ENCODE measurements at regions not wholly inside any gene's neighbourhood (a gene's known extent, or its start where the extent isn't known, plus 50 kb on each side); places are given as distances from the start of the nearest gene placed in this dataset.

DNA sequence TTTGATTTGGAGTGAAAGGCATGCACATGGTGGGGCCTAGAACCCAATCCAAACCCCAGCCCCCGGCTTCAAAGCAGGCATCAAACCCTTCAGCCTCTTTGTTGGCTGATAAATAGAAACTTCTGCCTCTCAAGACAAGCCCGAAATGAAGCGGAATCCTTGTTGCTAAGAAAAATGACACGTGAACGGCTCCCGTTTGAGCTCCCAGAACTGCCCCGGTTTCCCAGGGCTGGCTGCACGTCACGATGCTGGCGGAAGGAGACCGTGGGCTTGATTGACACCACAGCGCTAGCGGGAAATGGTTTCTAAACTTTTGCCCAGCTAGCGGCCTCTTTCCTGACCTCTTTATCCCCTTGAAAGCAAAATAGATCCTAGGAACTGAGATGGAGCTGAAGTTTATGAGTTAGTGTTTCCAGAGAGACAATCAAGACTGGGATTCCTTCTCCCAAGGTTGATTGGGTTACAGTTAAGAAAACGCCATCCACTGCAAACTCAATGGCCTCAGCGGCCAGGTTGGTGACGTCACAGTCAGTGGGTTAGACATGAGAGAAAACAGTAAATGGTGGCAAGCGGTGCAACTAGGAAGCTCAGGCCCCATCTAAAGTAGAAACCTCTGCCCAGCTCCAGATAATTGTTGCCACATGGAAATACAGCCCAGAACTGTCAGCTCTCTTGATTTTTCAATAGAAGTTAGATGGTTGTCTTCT lies 117.0 kb downstream of the ANKRD60 start:
- no peaks in the 10 kb centered on the region for H3K4me1 ChIP-seq
- H3K27me3 ChIP-seq: no peaks in the 10 kb centered on the region
- H3K9me3 ChIP-seq: peaks cover 0 to 4% of the 10 kb centered on the region in 2 donors
- peak overlapping the region; percentile 64 to 69 for H3K27ac ChIP-seq
- TF ChIP-seq POLR2AphosphoS5 (IDR thresholded peaks at IDR 0.05) (no peak), POLR2A (IDR thresholded peaks at IDR 0.05) (no peak)
- TF ChIP-seq, protein P1, sequence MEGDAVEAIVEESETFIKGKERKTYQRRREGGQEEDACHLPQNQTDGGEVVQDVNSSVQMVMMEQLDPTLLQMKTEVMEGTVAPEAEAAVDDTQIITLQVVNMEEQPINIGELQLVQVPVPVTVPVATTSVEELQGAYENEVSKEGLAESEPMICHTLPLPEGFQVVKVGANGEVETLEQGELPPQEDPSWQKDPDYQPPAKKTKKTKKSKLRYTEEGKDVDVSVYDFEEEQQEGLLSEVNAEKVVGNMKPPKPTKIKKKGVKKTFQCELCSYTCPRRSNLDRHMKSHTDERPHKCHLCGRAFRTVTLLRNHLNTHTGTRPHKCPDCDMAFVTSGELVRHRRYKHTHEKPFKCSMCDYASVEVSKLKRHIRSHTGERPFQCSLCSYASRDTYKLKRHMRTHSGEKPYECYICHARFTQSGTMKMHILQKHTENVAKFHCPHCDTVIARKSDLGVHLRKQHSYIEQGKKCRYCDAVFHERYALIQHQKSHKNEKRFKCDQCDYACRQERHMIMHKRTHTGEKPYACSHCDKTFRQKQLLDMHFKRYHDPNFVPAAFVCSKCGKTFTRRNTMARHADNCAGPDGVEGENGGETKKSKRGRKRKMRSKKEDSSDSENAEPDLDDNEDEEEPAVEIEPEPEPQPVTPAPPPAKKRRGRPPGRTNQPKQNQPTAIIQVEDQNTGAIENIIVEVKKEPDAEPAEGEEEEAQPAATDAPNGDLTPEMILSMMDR (IDR thresholded peaks at IDR 0.05): no peak
- H3K36me3 ChIP-seq: no peaks in the 10 kb centered on the region
- intact Hi-C loops (cut with DNase I; ENCODE audit: low total_unique reads): loop anchor here (1.0 kb wide), 1 partner anchor 20 kb away; no protein-coding TSS in a partner anchor
- H3K4me3 ChIP-seq: no peak overlapping the region
- DNase-seq (ENCODE audit: low spot score in 2 of 2): no peak

DNA sequence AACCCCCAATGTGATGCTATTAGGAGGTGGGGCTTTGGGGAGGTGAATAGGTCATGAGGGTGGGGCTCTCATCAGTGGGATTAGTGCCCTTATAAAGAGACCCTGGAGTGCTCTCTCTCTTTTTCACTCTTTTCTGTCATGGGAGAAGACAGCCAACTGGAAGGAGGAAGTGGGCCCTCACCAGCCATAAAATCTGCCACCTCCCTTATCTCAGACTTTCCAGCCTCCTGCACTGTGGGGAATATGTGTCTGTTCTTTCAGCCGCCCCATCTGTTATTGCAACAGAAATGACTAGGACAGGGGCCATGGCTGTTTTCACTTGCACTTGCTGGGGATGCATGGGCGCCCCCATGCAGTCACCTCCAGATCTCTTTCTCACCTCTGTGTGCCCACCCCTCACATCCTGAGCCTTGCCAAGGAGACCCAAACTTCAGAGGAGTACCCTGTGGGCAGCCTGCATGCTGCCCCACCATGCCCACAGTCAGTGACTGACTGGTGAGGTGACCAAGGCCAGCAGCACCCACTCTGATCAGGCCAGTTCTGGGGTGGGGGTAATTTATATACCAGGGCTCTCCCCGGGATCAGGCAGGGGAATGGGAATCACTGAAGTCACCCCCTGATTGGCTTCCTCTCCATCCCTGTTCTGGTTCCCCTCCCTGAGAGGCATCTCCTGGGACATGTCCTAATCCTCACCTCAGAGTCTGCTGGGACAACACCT lies 118.4 kb downstream of the ANKRD60 start:
- Histone ChIP-seq H3K27ac (no peak overlapping the region), H3K4me3 (no peak overlapping the region), H3K36me3 (no peaks in the 10 kb centered on the region), H3K9me3 (peaks cover 0 to 4% of the 10 kb centered on the region in 2 donors), H3K27me3 (no peaks in the 10 kb centered on the region), H3K4me1 (no peaks in the 10 kb centered on the region)
- TF ChIP-seq POLR2AphosphoS5 (IDR thresholded peaks at IDR 0.05) (no peak), POLR2A (IDR thresholded peaks at IDR 0.05) (no peak)
- TF ChIP-seq, protein P1 (IDR thresholded peaks at IDR 0.05): no peak
- no peak for DNase-seq (ENCODE audit: low spot score in 2 of 2)
- intact Hi-C loops (cut with DNase I; ENCODE audit: low total_unique reads): loop anchor here (10.0 kb wide), 1 partner anchor 1185 kb away; no protein-coding TSS in a partner anchor

DNA sequence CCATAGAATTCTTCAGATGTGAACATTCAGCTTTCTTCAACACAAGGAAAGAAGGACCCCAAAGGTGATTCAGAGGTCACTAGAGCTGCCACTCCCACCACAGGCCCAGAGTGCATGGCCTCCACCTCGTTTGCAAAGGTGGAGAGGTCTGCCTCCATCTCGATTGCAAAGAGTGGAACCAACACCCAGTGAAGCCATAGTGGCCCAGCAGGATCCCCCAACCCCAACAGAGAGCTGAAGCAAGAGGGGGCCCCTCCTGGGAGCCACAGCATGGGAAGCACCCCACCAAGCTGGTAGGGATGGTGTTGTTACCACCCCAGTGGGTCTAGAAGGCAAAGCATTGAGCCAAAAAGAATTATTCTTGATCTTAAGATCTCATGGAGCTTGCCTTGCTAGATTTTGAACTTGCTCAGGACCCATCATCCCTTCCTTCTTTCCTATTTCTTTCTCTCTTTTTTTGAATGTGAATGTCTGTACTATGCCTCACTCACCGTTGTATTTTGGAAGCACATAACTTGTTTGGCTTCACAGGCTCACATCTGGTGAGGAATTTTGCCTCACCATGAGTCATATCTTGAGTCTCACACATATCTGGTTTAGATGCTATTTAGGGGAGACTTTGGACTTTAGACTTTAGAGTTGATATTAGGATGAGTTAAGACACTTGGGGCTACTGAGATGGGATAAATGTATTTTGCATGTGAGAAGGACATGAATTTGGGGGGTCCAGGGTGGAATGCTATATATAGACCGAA lies 119.2 kb downstream of the ANKRD60 start:
- H3K4me1 ChIP-seq: no peaks in the 10 kb centered on the region
- DNase-seq (ENCODE audit: low spot score in 2 of 2): no peak
- no peaks in the 10 kb centered on the region for H3K27me3 ChIP-seq
- no peak overlapping the region for H3K4me3 ChIP-seq
- intact Hi-C loops (cut with DNase I; ENCODE audit: low total_unique reads): loop anchor here (10.0 kb wide), 1 partner anchor 1185 kb away; no protein-coding TSS in a partner anchor
- H3K36me3 ChIP-seq: no peaks in the 10 kb centered on the region
- TF ChIP-seq POLR2A (IDR thresholded peaks at IDR 0.05) (no peak), POLR2AphosphoS5 (IDR thresholded peaks at IDR 0.05) (no peak)
- TF ChIP-seq, protein P1 (IDR thresholded peaks at IDR 0.05): no peak
- H3K27ac ChIP-seq: no peak overlapping the region
- H3K9me3 ChIP-seq: peaks cover 0 to 4% of the 10 kb centered on the region in 2 donors

DNA sequence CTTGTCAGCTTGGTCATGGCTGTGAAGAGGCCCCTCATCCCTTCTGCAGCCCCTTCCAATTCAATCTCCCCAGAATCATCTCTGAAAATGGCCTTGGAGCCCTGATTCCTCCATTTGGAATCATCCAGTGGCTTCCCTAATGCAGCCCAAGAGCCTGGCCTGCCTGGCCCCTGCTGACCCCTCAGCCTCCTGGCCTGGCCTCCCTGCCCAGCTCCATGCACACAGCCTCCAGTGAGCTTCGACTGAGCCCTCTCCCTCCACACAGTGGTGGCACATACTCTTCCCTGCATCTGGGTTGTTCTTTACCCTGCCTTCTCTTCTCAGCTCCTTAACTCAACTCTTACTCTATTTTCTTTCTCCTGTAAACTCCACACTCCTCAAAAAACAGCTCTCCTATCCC lies 120.9 kb downstream of the ANKRD60 start:
- no peak for TF ChIP-seq POLR2AphosphoS5 (IDR thresholded peaks at IDR 0.05)
- TF ChIP-seq POLR2A (IDR thresholded peaks at IDR 0.05): no peak
- TF ChIP-seq, protein P1 (IDR thresholded peaks at IDR 0.05): no peak
- Histone ChIP-seq H3K36me3 (no peaks in the 10 kb centered on the region), H3K4me1 (no peaks in the 10 kb centered on the region), H3K4me3 (no peak overlapping the region), H3K27me3 (no peaks in the 10 kb centered on the region), H3K27ac (no peak overlapping the region), H3K9me3 (peaks cover 0 to 4% of the 10 kb centered on the region in 2 donors)
- DNase-seq (ENCODE audit: low spot score in 2 of 2): no peak
- intact Hi-C loops (cut with DNase I; ENCODE audit: low total_unique reads): loop anchor here (10.0 kb wide), 1 partner anchor 1183 kb away; no protein-coding TSS in a partner anchor

Data from breast epithelium (tissue), 4 donors.